ENCODE measurements at regions not wholly inside any gene's neighbourhood (a gene's known extent, or its start where the extent isn't known, plus 50 kb on each side); places are given as distances from the start of the nearest gene placed in this dataset.
"Not testable (repeated sequence)": the region's sequence is repeated elsewhere in the genome, so short reads cannot be mapped to it uniquely, and the experiment has no call there.

- DNase-seq = peak; percentile 38
Observed at GRCh38 chrX:125507119-125507518, 187.4 kb downstream of the TEX13C start.

GRCh38 chrX:125520029-125520428 lies 200.4 kb downstream of the TEX13C start:
- no peak for DNase-seq

GRCh38 chrX:125522752-125523151 lies 203.1 kb downstream of the TEX13C start:
- no peak for DNase-seq

- DNase-seq = no peak
Observed at GRCh38 chrX:125532411-125533089, 212.9 kb downstream of the TEX13C start.

GRCh38 chrX:125533352-125533751 lies 213.7 kb downstream of the TEX13C start:
- no peak for DNase-seq

GRCh38 chrX:125544031-125544660 lies 224.5 kb downstream of the TEX13C start:
- DNase-seq = peak; percentile 58

- no peak for DNase-seq
Observed at GRCh38 chrX:125544856-125545255, 225.2 kb downstream of the TEX13C start.

GRCh38 chrX:125577479-125577878 lies 257.8 kb downstream of the TEX13C start:
- DNase-seq = no peak

GRCh38 chrX:125604448-125604847 lies 284.8 kb downstream of the TEX13C start:
- DNase-seq = no peak

- DNase-seq = no peak
Observed at GRCh38 chrX:125605145-125605544, 285.5 kb downstream of the TEX13C start.

GRCh38 chrX:125614591-125615343 lies 295.1 kb downstream of the TEX13C start:
- DNase-seq = not testable (repeated sequence)

- DNase-seq = no peak
Observed at GRCh38 chrX:125620715-125621587, 301.3 kb downstream of the TEX13C start.

- DNase-seq = no peak
Observed at GRCh38 chrX:125621588-125621927, 301.9 kb downstream of the TEX13C start.

GRCh38 chrX:125622899-125623298 lies 303.2 kb downstream of the TEX13C start:
- peak; percentile 21 for DNase-seq

- no peak for DNase-seq
Observed at GRCh38 chrX:125627676-125628075, 308.0 kb downstream of the TEX13C start.

- DNase-seq = no peak
Observed at GRCh38 chrX:125628435-125628834, 308.8 kb downstream of the TEX13C start.

GRCh38 chrX:125641405-125641804 lies 321.7 kb downstream of the TEX13C start:
- DNase-seq = no peak

GRCh38 chrX:125646195-125646594 lies 326.5 kb downstream of the TEX13C start:
- DNase-seq = no peak

- DNase-seq = peak; percentile 78
Observed at GRCh38 chrX:125651426-125651825, 331.8 kb downstream of the TEX13C start.

GRCh38 chrX:125654501-125654900 lies 334.8 kb downstream of the TEX13C start:
- peak; percentile 76 for DNase-seq

- no peak for DNase-seq
Observed at GRCh38 chrX:125673758-125674157, 354.1 kb downstream of the TEX13C start.

- no peak for DNase-seq
Observed at GRCh38 chrX:125678258-125678657, 358.6 kb downstream of the TEX13C start.

GRCh38 chrX:125680366-125680765 lies 360.7 kb downstream of the TEX13C start:
- no peak for DNase-seq
